ENCODE measurements at regions not wholly inside any gene's neighbourhood (a gene's known extent, or its start where the extent isn't known, plus 50 kb on each side); places are given as distances from the start of the nearest gene placed in this dataset.
A peak's percentile ranks its signal among the peaks of the same experiment; 100 is the strongest.

DNA sequence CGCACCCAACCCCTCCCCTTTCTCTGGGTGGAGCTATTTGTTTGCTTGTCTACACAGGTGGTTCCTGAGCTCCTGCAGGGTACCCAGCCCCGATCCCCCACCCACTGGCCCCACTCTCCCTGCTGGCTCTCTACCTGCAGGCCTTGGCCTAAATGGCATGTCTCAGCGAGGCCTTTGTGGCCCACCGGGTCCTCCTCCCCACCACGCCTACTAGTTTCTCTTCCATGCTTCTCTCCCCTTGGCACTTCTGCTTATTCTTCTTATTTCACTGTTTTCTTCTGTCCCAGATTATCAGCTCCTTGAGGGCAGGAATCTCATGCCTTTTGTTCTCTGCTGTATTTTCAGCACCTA lies 57.4 kb upstream of the ZNF536 start:
- Histone ChIP-seq H3K9me3 (no peaks in the 10 kb centered on the region), H3K4me1 (no peaks in the 10 kb centered on the region), H3K27ac (no peak overlapping the region), H3K27me3 (no peaks in the 10 kb centered on the region), H3K4me3 (no peak overlapping the region), H3K36me3 (no peaks in the 10 kb centered on the region)
- TF ChIP-seq, protein P1, sequence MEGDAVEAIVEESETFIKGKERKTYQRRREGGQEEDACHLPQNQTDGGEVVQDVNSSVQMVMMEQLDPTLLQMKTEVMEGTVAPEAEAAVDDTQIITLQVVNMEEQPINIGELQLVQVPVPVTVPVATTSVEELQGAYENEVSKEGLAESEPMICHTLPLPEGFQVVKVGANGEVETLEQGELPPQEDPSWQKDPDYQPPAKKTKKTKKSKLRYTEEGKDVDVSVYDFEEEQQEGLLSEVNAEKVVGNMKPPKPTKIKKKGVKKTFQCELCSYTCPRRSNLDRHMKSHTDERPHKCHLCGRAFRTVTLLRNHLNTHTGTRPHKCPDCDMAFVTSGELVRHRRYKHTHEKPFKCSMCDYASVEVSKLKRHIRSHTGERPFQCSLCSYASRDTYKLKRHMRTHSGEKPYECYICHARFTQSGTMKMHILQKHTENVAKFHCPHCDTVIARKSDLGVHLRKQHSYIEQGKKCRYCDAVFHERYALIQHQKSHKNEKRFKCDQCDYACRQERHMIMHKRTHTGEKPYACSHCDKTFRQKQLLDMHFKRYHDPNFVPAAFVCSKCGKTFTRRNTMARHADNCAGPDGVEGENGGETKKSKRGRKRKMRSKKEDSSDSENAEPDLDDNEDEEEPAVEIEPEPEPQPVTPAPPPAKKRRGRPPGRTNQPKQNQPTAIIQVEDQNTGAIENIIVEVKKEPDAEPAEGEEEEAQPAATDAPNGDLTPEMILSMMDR (IDR thresholded peaks at IDR 0.05): no peak
- DNase-seq (ENCODE audit: low spot score in 2 of 2): no peak
- intact Hi-C loops (cut with DNase I): no loop called here

DNA sequence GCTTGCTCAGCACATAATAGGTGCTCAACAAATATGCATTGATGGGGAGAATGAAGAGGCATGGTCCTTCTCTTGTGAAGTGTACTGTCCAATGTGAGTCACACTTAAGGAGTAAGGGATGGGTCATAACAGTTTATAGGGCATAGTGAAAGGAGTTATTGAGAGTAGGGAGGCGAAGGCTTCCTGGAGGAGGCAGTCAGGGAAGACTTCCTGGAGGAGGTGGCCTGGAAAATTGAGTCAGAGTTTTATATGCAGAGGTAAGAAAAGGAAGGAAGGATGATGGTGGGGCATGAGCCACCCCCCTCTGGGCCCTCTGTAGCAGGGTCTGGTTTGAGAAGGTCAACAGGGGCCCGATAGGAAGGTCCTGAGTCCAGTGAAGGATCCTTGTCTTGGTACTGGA lies 57.0 kb upstream of the ZNF536 start:
- no peak overlapping the region for H3K4me3 ChIP-seq
- H3K4me1 ChIP-seq: no peaks in the 10 kb centered on the region
- H3K36me3 ChIP-seq: no peaks in the 10 kb centered on the region
- TF ChIP-seq, protein P1 (IDR thresholded peaks at IDR 0.05): no peak
- H3K9me3 ChIP-seq: no peaks in the 10 kb centered on the region
- DNase-seq (ENCODE audit: low spot score in 2 of 2): no peak
- H3K27me3 ChIP-seq: no peaks in the 10 kb centered on the region
- H3K27ac ChIP-seq: no peak overlapping the region
- intact Hi-C loops (cut with DNase I): no loop called here

DNA sequence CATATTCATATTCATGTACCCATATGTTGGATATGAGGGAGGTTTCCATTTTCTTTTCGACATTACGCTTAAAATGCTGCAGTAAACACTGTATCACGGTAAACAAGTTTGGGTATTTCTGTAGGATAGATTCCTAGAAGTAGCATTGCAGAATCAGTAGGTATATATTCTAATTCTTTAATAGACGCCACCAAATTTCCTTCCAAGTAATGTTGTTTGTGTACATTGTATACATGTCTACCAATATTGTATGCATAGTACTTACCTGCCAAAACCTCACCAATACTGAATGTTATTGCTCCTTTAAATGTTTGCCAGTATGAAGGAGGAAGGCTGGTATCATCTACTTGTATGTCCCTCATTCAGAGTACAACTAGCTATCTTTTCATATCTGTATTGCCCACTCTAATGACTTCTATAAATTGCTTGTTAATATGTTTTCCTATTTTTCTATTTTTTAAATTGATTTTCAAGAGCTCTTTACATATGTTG lies 56.1 kb upstream of the ZNF536 start:
- no peaks in the 10 kb centered on the region for H3K36me3 ChIP-seq
- intact Hi-C loops (cut with DNase I): no loop called here
- H3K27me3 ChIP-seq: no peaks in the 10 kb centered on the region
- H3K4me1 ChIP-seq: no peaks in the 10 kb centered on the region
- H3K9me3 ChIP-seq: no peaks in the 10 kb centered on the region
- TF ChIP-seq, protein P1 (IDR thresholded peaks at IDR 0.05): no peak
- no peak overlapping the region for H3K27ac ChIP-seq
- H3K4me3 ChIP-seq: no peak overlapping the region
- DNase-seq (ENCODE audit: low spot score in 2 of 2): no peak

DNA sequence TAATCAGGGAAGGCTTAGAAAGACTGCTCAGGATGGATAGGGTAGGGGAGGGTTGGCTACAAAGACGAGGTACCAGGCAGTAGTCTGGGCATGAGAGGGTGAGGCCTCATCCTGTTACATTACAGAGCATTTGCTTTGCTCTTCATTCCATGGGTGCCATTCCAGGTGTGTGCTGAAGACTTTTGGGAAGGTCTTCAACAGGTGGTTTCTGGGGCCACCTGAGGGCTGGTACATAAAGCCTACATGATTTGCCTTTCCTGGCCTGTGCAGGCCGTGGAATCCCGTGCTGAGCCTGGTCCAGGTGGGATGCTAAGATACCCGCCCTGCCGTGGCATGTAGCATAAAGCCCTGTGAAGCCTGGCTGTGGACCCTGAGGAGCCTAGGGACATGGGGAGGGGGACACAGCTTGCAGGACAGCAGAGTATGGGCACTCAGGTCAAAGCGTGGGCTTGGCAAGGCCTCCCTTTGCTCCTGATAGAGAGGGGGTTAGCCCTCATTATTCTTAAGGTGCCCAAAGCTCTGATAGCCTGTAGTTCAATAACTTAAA lies 55.6 kb upstream of the ZNF536 start:
- Histone ChIP-seq H3K4me3 (no peak overlapping the region), H3K27ac (no peak overlapping the region), H3K9me3 (no peaks in the 10 kb centered on the region), H3K27me3 (no peaks in the 10 kb centered on the region), H3K4me1 (no peaks in the 10 kb centered on the region), H3K36me3 (no peaks in the 10 kb centered on the region)
- intact Hi-C loops (cut with DNase I): no loop called here
- peak in 1 of 2 donors; percentile 31 for DNase-seq (ENCODE audit: low spot score in 2 of 2)
- TF ChIP-seq, protein P1 (IDR thresholded peaks at IDR 0.05): no peak

DNA sequence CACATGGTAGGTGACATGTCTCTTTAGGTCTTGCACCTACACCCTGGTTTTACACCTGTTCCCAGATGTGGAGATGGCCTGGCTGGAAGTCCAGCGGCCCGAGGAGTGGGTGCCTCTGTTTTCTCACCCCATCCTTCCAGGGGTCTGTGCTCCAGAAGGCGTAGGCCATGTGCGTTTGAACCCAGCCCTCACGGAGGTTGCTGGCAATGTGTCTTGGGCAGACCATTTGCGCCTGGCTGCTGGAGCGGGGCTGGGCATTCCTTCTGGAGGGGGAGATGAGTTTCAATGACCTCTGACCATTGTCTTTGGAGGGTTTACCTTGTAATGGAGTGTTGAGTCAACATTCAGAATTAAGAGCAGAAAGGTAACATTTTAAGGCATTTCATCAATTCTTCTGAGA lies 54.8 kb upstream of the ZNF536 start:
- H3K4me1 ChIP-seq: no peaks in the 10 kb centered on the region
- H3K27ac ChIP-seq: no peak overlapping the region
- no peak overlapping the region for H3K4me3 ChIP-seq
- H3K27me3 ChIP-seq: no peaks in the 10 kb centered on the region
- TF ChIP-seq, protein P1 (IDR thresholded peaks at IDR 0.05): no peak
- intact Hi-C loops (cut with DNase I): no loop called here
- H3K9me3 ChIP-seq: no peaks in the 10 kb centered on the region
- DNase-seq (ENCODE audit: low spot score in 2 of 2): peak in 1 of 2 donors; percentile 47
- H3K36me3 ChIP-seq: no peaks in the 10 kb centered on the region

DNA sequence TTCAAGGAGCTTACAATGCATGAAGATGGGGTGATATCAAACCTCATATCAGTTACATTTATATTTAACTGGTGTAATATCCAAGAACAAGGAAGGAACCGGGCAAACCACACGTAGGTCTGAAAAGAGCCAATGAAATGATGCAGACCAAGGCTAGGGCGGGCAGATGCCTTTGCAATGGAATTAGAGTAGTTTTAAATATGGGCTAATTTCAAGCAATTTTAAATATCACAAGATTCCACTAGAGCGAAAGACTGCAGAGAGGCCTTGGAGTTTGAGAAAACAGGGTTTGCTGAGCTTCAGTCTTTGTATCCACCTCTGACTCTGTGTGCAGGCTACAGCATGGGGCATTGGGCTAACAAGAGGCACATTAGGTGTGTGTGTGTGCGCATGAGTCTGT lies 53.9 kb upstream of the ZNF536 start:
- Histone ChIP-seq H3K27ac (no peak overlapping the region), H3K9me3 (no peaks in the 10 kb centered on the region), H3K4me1 (no peaks in the 10 kb centered on the region), H3K27me3 (no peaks in the 10 kb centered on the region), H3K4me3 (no peak overlapping the region), H3K36me3 (no peaks in the 10 kb centered on the region)
- TF ChIP-seq, protein P1 (IDR thresholded peaks at IDR 0.05): no peak
- peak in 1 of 2 donors; percentile 11 for DNase-seq (ENCODE audit: low spot score in 2 of 2)
- intact Hi-C loops (cut with DNase I): no loop called here
